Nephron progenitor cell (in vitro differentiated cells): ENCODE measurements at regions not wholly inside any gene's neighbourhood (a gene's known extent, or its start where the extent isn't known, plus 50 kb on each side); places are given as distances from the start of the nearest gene placed in this dataset.

Source experiments
- DNase-seq: peaks from one replicate; pipeline ENCODE4 v3.0.0; 2021
- H3K27ac Mint-ChIP-seq: 2 replicates; pipeline ENCODE4 v1.8.0; 2021; ENCODE audit warnings: mild to moderate bottlenecking, moderate library complexity, mixed read lengths
- H3K27me3 Mint-ChIP-seq: 2 replicates; pipeline ENCODE4 v1.8.0; 2021; ENCODE audit warnings: mild to moderate bottlenecking, low read depth, mixed read lengths; ENCODE audit not compliant: poor library complexity
- H3K36me3 Mint-ChIP-seq: 2 replicates; pipeline ENCODE4 v1.8.0; 2021; ENCODE audit warnings: low read depth, mixed read lengths
- H3K4me1 Mint-ChIP-seq: 2 replicates; pipeline ENCODE4 v1.8.0; 2021; ENCODE audit warnings: mixed read lengths
- H3K4me3 Mint-ChIP-seq: 2 replicates; pipeline ENCODE4 v1.8.0; 2021; ENCODE audit warnings: mild to moderate bottlenecking, moderate library complexity, mixed read lengths
- H3K9me3 Mint-ChIP-seq: 2 replicates; pipeline ENCODE4 v1.8.0; 2021; ENCODE audit warnings: mild to moderate bottlenecking, moderate library complexity, mixed read lengths
- CTCF ChIP-seq: fragments of 200-600 bp; sonication (generic); IDR thresholded peaks from 2 replicates; pipeline ENCODE4 v1.5.0; 2021; ENCODE audit warnings: antibody characterized with exemption

GRCh38 chr2:181163139-181163538 lies 182.7 kb downstream of the UBE2E3 start:
- H3K27ac Mint-ChIP-seq = no peak overlapping the region
- no peak for TF ChIP-seq CTCF
- H3K9me3 Mint-ChIP-seq = peaks cover 8% of the 10 kb centered on the region
- H3K4me1 Mint-ChIP-seq = no peaks in the 10 kb centered on the region
- DNase-seq = no peak
- no peaks in the 10 kb centered on the region for H3K36me3 Mint-ChIP-seq
- no peaks in the 10 kb centered on the region for H3K27me3 Mint-ChIP-seq
- H3K4me3 Mint-ChIP-seq = no peak overlapping the region

- H3K27me3 Mint-ChIP-seq = no peaks in the 10 kb centered on the region
- H3K9me3 Mint-ChIP-seq = peaks cover 8% of the 10 kb centered on the region
- H3K27ac Mint-ChIP-seq = no peak overlapping the region
- no peak overlapping the region for H3K4me3 Mint-ChIP-seq
- H3K36me3 Mint-ChIP-seq = no peaks in the 10 kb centered on the region
- TF ChIP-seq CTCF = no peak
- H3K4me1 Mint-ChIP-seq = no peaks in the 10 kb centered on the region
- no peak for DNase-seq
Observed at GRCh38 chr2:181163691-181164090, 183.3 kb downstream of the UBE2E3 start.

- DNase-seq = no peak
- H3K9me3 Mint-ChIP-seq = peaks cover 8% of the 10 kb centered on the region
- no peak for TF ChIP-seq CTCF
- no peak overlapping the region for H3K4me3 Mint-ChIP-seq
- H3K27me3 Mint-ChIP-seq = no peaks in the 10 kb centered on the region
- H3K4me1 Mint-ChIP-seq = no peaks in the 10 kb centered on the region
- H3K36me3 Mint-ChIP-seq = no peaks in the 10 kb centered on the region
- no peak overlapping the region for H3K27ac Mint-ChIP-seq
Observed at GRCh38 chr2:181164699-181165098, 184.3 kb downstream of the UBE2E3 start.

GRCh38 chr2:181165199-181165868 lies 184.9 kb downstream of the UBE2E3 start:
- Mint-ChIP-seq H3K4me3 (no peak overlapping the region), H3K36me3 (no peaks in the 10 kb centered on the region), H3K27me3 (no peaks in the 10 kb centered on the region), H3K4me1 (no peaks in the 10 kb centered on the region), H3K9me3 (peaks cover 8% of the 10 kb centered on the region), H3K27ac (no peak overlapping the region)
- DNase-seq = no peak
- TF ChIP-seq CTCF = no peak

- no peak for TF ChIP-seq CTCF
- H3K27me3 Mint-ChIP-seq = peaks cover 3% of the 10 kb centered on the region
- DNase-seq = no peak
- H3K36me3 Mint-ChIP-seq = no peaks in the 10 kb centered on the region
- no peak overlapping the region for H3K4me3 Mint-ChIP-seq
- H3K9me3 Mint-ChIP-seq = peaks cover 8% of the 10 kb centered on the region
- no peak overlapping the region for H3K27ac Mint-ChIP-seq
- no peaks in the 10 kb centered on the region for H3K4me1 Mint-ChIP-seq
Observed at GRCh38 chr2:181169503-181169902, 189.1 kb downstream of the UBE2E3 start.

- Mint-ChIP-seq H3K27me3 (peaks cover 3% of the 10 kb centered on the region), H3K4me3 (no peak overlapping the region)
Observed at GRCh38 chr2:181170256-181170655, 189.9 kb downstream of the UBE2E3 start.

More at GRCh38 chr2:181170256-181170655, 189.9 kb downstream of the UBE2E3 start:
- Mint-ChIP-seq H3K4me1 (no peaks in the 10 kb centered on the region), H3K9me3 (peaks cover 8% of the 10 kb centered on the region), H3K36me3 (no peaks in the 10 kb centered on the region), H3K27ac (no peak overlapping the region)
- no peak for DNase-seq
- no peak for TF ChIP-seq CTCF
